ENCODE measurements at regions not wholly inside any gene's neighbourhood (a gene's known extent, or its start where the extent isn't known, plus 50 kb on each side); places are given as distances from the start of the nearest gene placed in this dataset.

GRCh38 chr12:25034676-25035075 lies 85.8 kb upstream of the BCAT1 start:
- intact Hi-C loops (cut with DNase I) = no loop called here
- Histone ChIP-seq H3K4me1 (no peaks in the 10 kb centered on the region), H3K4me3 (no peak overlapping the region), H3K27ac (no peak overlapping the region), H3K36me3 (no peaks in the 10 kb centered on the region), H3K27me3 (peaks cover 0 to 4% of the 10 kb centered on the region in 2 donors), H3K9me3 (no peaks in the 10 kb centered on the region)
- DNase-seq = no peak
- TF ChIP-seq CTCF (IDR thresholded peaks at IDR 0.05) = no peak
- no peak for TF ChIP-seq POLR2A (IDR thresholded peaks at IDR 0.05)
- ATAC-seq = peak in 1 of 4 donors; percentile 20
- 64% methylated on average over 4 of the region's 4 CpGs for WGBS (ENCODE audit: insufficient coverage, low coverage, low lambda C conversion rate, missing lambda C conversion rate)

- TF ChIP-seq CTCF (IDR thresholded peaks at IDR 0.05) = no peak
- no peak for TF ChIP-seq POLR2A (IDR thresholded peaks at IDR 0.05)
- no peak for DNase-seq
- H3K4me3 ChIP-seq = no peak overlapping the region
- no peaks in the 10 kb centered on the region for H3K36me3 ChIP-seq
- H3K27ac ChIP-seq = no peak overlapping the region
- 92% methylated on average over 1 of the region's 1 CpG for WGBS (ENCODE audit: insufficient coverage, low coverage, low lambda C conversion rate, missing lambda C conversion rate)
- H3K4me1 ChIP-seq = no peaks in the 10 kb centered on the region
- no peaks in the 10 kb centered on the region for H3K9me3 ChIP-seq
- intact Hi-C loops (cut with DNase I) = no loop called here
- no peak for ATAC-seq
- no peaks in the 10 kb centered on the region for H3K27me3 ChIP-seq
Observed at GRCh38 chr12:25025951-25026490, 77.1 kb upstream of the BCAT1 start.

GRCh38 chr12:25025260-25025659 lies 76.4 kb upstream of the BCAT1 start:
- Histone ChIP-seq H3K36me3 (no peaks in the 10 kb centered on the region), H3K27me3 (no peaks in the 10 kb centered on the region), H3K27ac (no peak overlapping the region), H3K9me3 (no peaks in the 10 kb centered on the region), H3K4me1 (no peaks in the 10 kb centered on the region), H3K4me3 (no peak overlapping the region)
- TF ChIP-seq CTCF (IDR thresholded peaks at IDR 0.05) (no peak), POLR2A (IDR thresholded peaks at IDR 0.05) (no peak)
- intact Hi-C loops (cut with DNase I) = no loop called here
- no peak for ATAC-seq
- DNase-seq = no peak
- 74% methylated on average over 4 of the region's 4 CpGs for WGBS (ENCODE audit: insufficient coverage, low coverage, low lambda C conversion rate, missing lambda C conversion rate)

- intact Hi-C loops (cut with DNase I) = no loop called here
- Histone ChIP-seq H3K4me3 (no peak overlapping the region), H3K27ac (no peak overlapping the region), H3K9me3 (no peaks in the 10 kb centered on the region), H3K4me1 (no peaks in the 10 kb centered on the region), H3K36me3 (no peaks in the 10 kb centered on the region), H3K27me3 (no peaks in the 10 kb centered on the region)
- no peak for DNase-seq
- 61% methylated on average over 4 of the region's 4 CpGs for WGBS (ENCODE audit: insufficient coverage, low coverage, low lambda C conversion rate, missing lambda C conversion rate)
- no peak for ATAC-seq
- TF ChIP-seq POLR2A (IDR thresholded peaks at IDR 0.05) (no peak), CTCF (IDR thresholded peaks at IDR 0.05) (no peak)
Observed at GRCh38 chr12:25023808-25024207, 74.9 kb upstream of the BCAT1 start.

All from right lobe of liver (tissue), 6 donors.